ENCODE measurements at regions not wholly inside any gene's neighbourhood (a gene's known extent, or its start where the extent isn't known, plus 50 kb on each side); places are given as distances from the start of the nearest gene placed in this dataset.

- CTCF ChIA-PET (ENCODE audit: unreplicated experiment), result no interaction called here
- Histone ChIP-seq H2AFZ (ENCODE audit: low read length) (no peak overlapping the region), H3K4me2 (ENCODE audit: low read length) (no peak overlapping the region), H3K79me2 (ENCODE audit: insufficient read depth, low read depth, low read length) (no peaks in the 10 kb centered on the region), H3K9me3 (ENCODE audit: low read length) (no peaks in the 10 kb centered on the region), H3K9me2 (ENCODE audit: insufficient read depth, low read length) (no peaks in the 10 kb centered on the region), H4K20me1 (ENCODE audit: insufficient read depth, low read length) (no peaks in the 10 kb centered on the region), H3K36me3 (ENCODE audit: insufficient read depth, low read length) (no peaks in the 10 kb centered on the region), H3K4me1 (ENCODE audit: insufficient read depth, low read length, poor library complexity, severe bottlenecking) (no peaks in the 10 kb centered on the region), H3K4me3 (ENCODE audit: low read depth, low read length, poor library complexity, severe bottlenecking) (no peak overlapping the region), H3K27ac (ENCODE audit: low read depth, low read length, poor library complexity, severe bottlenecking) (no peak overlapping the region)
- POLR2A ChIA-PET, result interaction anchor here (0.6 to 1.0 kb wide), 2 partner anchors 107 to 121 kb away, joined by 3 read pairs; no protein-coding TSS in a partner anchor
- no TSS peak for BruUV-seq (replicated peaks)
- DNase-seq (ENCODE audit: low spot score), result no peak
- TF ChIP-seq EZH2phosphoT487 (IDR thresholded peaks at IDR 0.05; ENCODE audit: borderline replicate concordance, low read depth, low read length) (no peak), CTCF (conservative IDR thresholded peaks at IDR 0.05; ENCODE audit: low read length) (no peak)
- intact Hi-C loops (cut with micrococcal nuclease; ENCODE audit: unreplicated experiment), result no loop called here
Observed at GRCh38 chr1:106223213-106223612, 833.3 kb upstream of the PRMT6 start.

GRCh38 chr1:106224426-106224825, 832.0 kb upstream of the PRMT6 start:
- Histone ChIP-seq H2AFZ (ENCODE audit: low read length) (no peak overlapping the region), H3K79me2 (ENCODE audit: insufficient read depth, low read depth, low read length) (no peaks in the 10 kb centered on the region), H3K9me3 (ENCODE audit: low read length) (no peaks in the 10 kb centered on the region), H3K9me2 (ENCODE audit: insufficient read depth, low read length) (no peaks in the 10 kb centered on the region), H3K4me3 (ENCODE audit: low read depth, low read length, poor library complexity, severe bottlenecking) (no peak overlapping the region), H4K20me1 (ENCODE audit: insufficient read depth, low read length) (no peaks in the 10 kb centered on the region), H3K4me1 (ENCODE audit: insufficient read depth, low read length, poor library complexity, severe bottlenecking) (no peaks in the 10 kb centered on the region), H3K27ac (ENCODE audit: low read depth, low read length, poor library complexity, severe bottlenecking) (no peak overlapping the region), H3K36me3 (ENCODE audit: insufficient read depth, low read length) (no peaks in the 10 kb centered on the region), H3K4me2 (ENCODE audit: low read length) (no peak overlapping the region)
- DNase-seq (ENCODE audit: low spot score), result no peak
- CTCF ChIA-PET (ENCODE audit: unreplicated experiment), result no interaction called here
- no peak for TF ChIP-seq EZH2phosphoT487 (IDR thresholded peaks at IDR 0.05; ENCODE audit: borderline replicate concordance, low read depth, low read length)
- POLR2A ChIA-PET, result no interaction called here
- intact Hi-C loops (cut with micrococcal nuclease; ENCODE audit: unreplicated experiment), result no loop called here
- BruUV-seq (replicated peaks), result no TSS peak

GRCh38 chr1:106225403-106225802, 831.1 kb upstream of the PRMT6 start:
- no peaks in the 10 kb centered on the region for H3K4me1 ChIP-seq (ENCODE audit: insufficient read depth, low read length, poor library complexity, severe bottlenecking)
- no peaks in the 10 kb centered on the region for H3K79me2 ChIP-seq (ENCODE audit: insufficient read depth, low read depth, low read length)
- ChIA-PET CTCF (ENCODE audit: unreplicated experiment) (no interaction called here), POLR2A (no interaction called here)
- H3K9me2 ChIP-seq (ENCODE audit: insufficient read depth, low read length), result no peaks in the 10 kb centered on the region
- no peak overlapping the region for H3K27ac ChIP-seq (ENCODE audit: low read depth, low read length, poor library complexity, severe bottlenecking)
- intact Hi-C loops (cut with micrococcal nuclease; ENCODE audit: unreplicated experiment), result no loop called here
- no peak overlapping the region for H2AFZ ChIP-seq (ENCODE audit: low read length)
- H3K4me3 ChIP-seq (ENCODE audit: low read depth, low read length, poor library complexity, severe bottlenecking), result no peak overlapping the region
- TF ChIP-seq CTCF (conservative IDR thresholded peaks at IDR 0.05; ENCODE audit: low read length) (no peak), EZH2phosphoT487 (IDR thresholded peaks at IDR 0.05; ENCODE audit: borderline replicate concordance, low read depth, low read length) (no peak)
- no peaks in the 10 kb centered on the region for H3K36me3 ChIP-seq (ENCODE audit: insufficient read depth, low read length)
- no peaks in the 10 kb centered on the region for H4K20me1 ChIP-seq (ENCODE audit: insufficient read depth, low read length)
- no peak overlapping the region for H3K4me2 ChIP-seq (ENCODE audit: low read length)
- no peak for DNase-seq (ENCODE audit: low spot score)
- BruUV-seq (replicated peaks), result no TSS peak
- H3K9me3 ChIP-seq (ENCODE audit: low read length), result no peaks in the 10 kb centered on the region

Measured in OCI-LY7 (cell line).